Stomach (tissue), 8 donors: ENCODE measurements at regions not wholly inside any gene's neighbourhood (a gene's known extent, or its start where the extent isn't known, plus 50 kb on each side); places are given as distances from the start of the nearest gene placed in this dataset.

Experiments
- DNase-seq, 2 donors: peaks; one replicate each; pipeline versions ENCODE4 v3.0.0 to v3.0.0-alpha.2; 2013 to 2019
- H3K27ac ChIP-seq, 5 donors: fragments of 200-600 bp in 4 of 5; sonication (generic) in 4 of 5; one replicate each; pipeline ENCODE4 v1.5.1; 2013 to 2019; ENCODE audit warnings: mild to moderate bottlenecking in 1 of 5, moderate library complexity in 1 of 5
- H3K27me3 ChIP-seq, 3 donors: fragments of 200-600 bp; sonication (generic); one replicate each; pipeline ENCODE4 v1.5.1; 2017 to 2019; ENCODE audit warnings: mixed run types in 1 of 3
- H3K36me3 ChIP-seq, 4 donors: fragments of 200-600 bp; sonication (generic); 1 replicate in 3 of 4; 2 replicates in 1 of 4; pipeline ENCODE4 v1.5.1; 2016 to 2019
- H3K4me1 ChIP-seq, 4 donors: fragments of 200-600 bp; sonication (generic); one replicate each; pipeline ENCODE4 v1.5.1; 2016 to 2019
- H3K4me3 ChIP-seq, 4 donors: fragments of 200-600 bp; sonication (generic) in 3 of 4; one replicate each; pipeline ENCODE4 v1.5.1; 2016 to 2019; ENCODE audit warnings: mild to moderate bottlenecking in 1 of 4
- H3K9me3 ChIP-seq, 4 donors: fragments of 200-600 bp; sonication (generic); one replicate each; pipeline ENCODE4 v1.5.1; 2016 to 2019
- EP300 ChIP-seq: sonication (generic); formaldehyde crosslinking; IDR thresholded peaks from one replicate; pipeline ENCODE4 v1.6.1; 2017; ENCODE audit warnings: antibody characterized with exemption
- POLR2A ChIP-seq, 4 donors: fragments of 450-650 bp; IDR thresholded peaks; one replicate each; pipeline ENCODE4 v1.6.1; 2016; ENCODE audit warnings: antibody characterized with exemption in 4 of 4, control low read depth in 2 of 4, mild to moderate bottlenecking in 1 of 4, moderate library complexity in 1 of 4
- POLR2AphosphoS5 ChIP-seq, 3 donors: sonication (generic); formaldehyde crosslinking; IDR thresholded peaks; one replicate each; pipeline ENCODE4 v1.6.1; 2016; ENCODE audit warnings: antibody characterized with exemption in 3 of 3
- WGBS, 5 donors: extraction: QIAGEN DNeasy Blood & Tissue Kit in 3 of 5; methylation state at CpG; one replicate each; pipeline versions ENCODE4 v1.1.5 to v1.1.7; 2013 to 2018; 5-methylcytosine and 5-hydroxymethylcytosine counted together
- intact Hi-C: fragments of 100-400 bp; cut with DNase I; formaldehyde crosslinking; loops from one replicate; pipeline ENCODE4 v1.15.1; 2023; ENCODE audit warnings: low total_unique reads
- TF ChIP-seq, protein P1 (sequence below), 7 experiments: fragments of 450-650 bp in 4 of 7; fragments of 200-600 bp in 3 of 7; sonication (generic) in 3 of 7; IDR thresholded peaks; one replicate each; pipeline ENCODE4 v1.5.1; 2016 to 2019; ENCODE audit warnings: antibody characterized with exemption in 7 of 7, control low read depth in 2 of 7, mild to moderate bottlenecking in 1 of 7
- donor health status: healthy with polysubstance abuse.
- donor health status: Bipolar disorder and iron deficiency.
- donor health status: healthy.

DNA sequence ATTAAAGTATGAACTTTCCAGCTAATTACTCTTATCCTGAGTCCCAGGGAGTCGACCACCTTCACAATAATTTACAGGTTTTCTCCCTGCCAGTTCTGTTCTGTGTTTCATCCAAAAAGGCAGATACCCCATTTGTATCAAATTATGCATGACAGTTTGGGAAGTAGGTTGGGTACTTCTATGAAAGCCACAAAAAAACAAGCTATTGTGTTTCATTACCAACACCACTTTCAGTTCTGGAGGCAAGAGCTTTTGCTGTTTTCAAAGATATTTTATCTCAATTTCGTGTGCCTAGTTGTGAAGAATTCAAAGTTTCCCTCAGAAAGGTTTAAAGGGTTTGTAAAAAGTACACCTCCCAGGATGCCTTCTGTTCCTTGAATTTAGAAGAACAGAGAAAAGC, 557.4 kb downstream of the FLRT2 start:
- Histone ChIP-seq H3K9me3 (peaks cover 0 to 2% (median under 1%) of the 10 kb centered on the region in 4 donors), H3K27me3 (no peaks in the 10 kb centered on the region), H3K4me1 (no peaks in the 10 kb centered on the region), H3K27ac (no peak overlapping the region), H3K4me3 (no peak overlapping the region), H3K36me3 (no peaks in the 10 kb centered on the region)
- TF ChIP-seq POLR2AphosphoS5 (IDR thresholded peaks at IDR 0.05) (no peak), POLR2A (IDR thresholded peaks at IDR 0.05) (no peak), EP300 (no peak)
- TF ChIP-seq, protein P1, sequence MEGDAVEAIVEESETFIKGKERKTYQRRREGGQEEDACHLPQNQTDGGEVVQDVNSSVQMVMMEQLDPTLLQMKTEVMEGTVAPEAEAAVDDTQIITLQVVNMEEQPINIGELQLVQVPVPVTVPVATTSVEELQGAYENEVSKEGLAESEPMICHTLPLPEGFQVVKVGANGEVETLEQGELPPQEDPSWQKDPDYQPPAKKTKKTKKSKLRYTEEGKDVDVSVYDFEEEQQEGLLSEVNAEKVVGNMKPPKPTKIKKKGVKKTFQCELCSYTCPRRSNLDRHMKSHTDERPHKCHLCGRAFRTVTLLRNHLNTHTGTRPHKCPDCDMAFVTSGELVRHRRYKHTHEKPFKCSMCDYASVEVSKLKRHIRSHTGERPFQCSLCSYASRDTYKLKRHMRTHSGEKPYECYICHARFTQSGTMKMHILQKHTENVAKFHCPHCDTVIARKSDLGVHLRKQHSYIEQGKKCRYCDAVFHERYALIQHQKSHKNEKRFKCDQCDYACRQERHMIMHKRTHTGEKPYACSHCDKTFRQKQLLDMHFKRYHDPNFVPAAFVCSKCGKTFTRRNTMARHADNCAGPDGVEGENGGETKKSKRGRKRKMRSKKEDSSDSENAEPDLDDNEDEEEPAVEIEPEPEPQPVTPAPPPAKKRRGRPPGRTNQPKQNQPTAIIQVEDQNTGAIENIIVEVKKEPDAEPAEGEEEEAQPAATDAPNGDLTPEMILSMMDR (IDR thresholded peaks at IDR 0.05): no peak
- DNase-seq: no peak
- intact Hi-C loops: no loop called here
- WGBS, 5 donors: 30 to 34% (median 33%) methylated on average over 2 of the region's 2 CpGs

DNA sequence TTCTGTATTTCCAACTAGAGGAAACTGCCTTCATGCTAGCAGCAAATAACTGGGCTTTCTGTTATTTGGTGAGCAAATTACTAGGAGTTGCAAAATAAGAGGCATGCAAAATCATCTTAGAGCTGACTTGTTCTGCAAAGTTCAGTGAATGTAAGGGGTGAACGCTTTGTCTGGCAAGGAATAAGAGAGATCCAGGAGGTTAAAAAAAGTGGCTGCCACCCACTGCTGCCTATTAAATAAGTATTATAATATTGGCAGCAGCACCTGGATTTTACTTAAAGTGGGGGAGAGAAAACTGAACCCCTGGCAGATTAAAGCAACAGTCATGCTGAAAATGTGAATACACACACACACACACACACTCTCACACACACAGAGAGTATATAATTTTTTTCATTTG, 557.0 kb downstream of the FLRT2 start:
- Histone ChIP-seq H3K27me3 (no peaks in the 10 kb centered on the region), H3K4me1 (no peaks in the 10 kb centered on the region), H3K27ac (no peak overlapping the region), H3K4me3 (no peak overlapping the region), H3K36me3 (no peaks in the 10 kb centered on the region), H3K9me3 (peaks cover 0 to 6% (median 1%) of the 10 kb centered on the region in 4 donors)
- 30 to 79% (median 64%) methylated on average over 1 of the region's 1 CpG for WGBS, 5 donors
- intact Hi-C loops: no loop called here
- DNase-seq: no peak
- no peak for TF ChIP-seq POLR2A (IDR thresholded peaks at IDR 0.05)
- no peak for TF ChIP-seq POLR2AphosphoS5 (IDR thresholded peaks at IDR 0.05)
- no peak for TF ChIP-seq EP300
- TF ChIP-seq, protein P1 (IDR thresholded peaks at IDR 0.05): no peak

DNA sequence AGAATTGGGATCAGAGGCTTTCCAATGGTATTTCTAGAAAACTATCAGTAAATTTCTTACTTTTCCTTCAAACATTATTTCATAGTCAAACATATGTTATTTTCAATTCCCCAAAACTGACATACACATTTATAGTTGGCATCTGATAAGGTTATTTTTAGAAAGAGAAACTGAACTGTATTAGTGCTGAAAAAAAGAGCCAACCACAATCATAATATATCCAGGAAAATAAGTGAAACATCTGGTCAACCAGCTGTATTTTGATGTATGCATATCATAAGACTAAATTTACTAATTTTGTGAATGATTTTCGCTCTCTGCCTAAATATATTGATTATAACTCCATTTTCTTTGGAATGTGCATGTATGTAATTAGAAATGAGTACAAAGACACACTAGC, 554.2 kb downstream of the FLRT2 start:
- Histone ChIP-seq H3K27ac (no peak overlapping the region), H3K27me3 (no peaks in the 10 kb centered on the region), H3K4me3 (no peak overlapping the region), H3K4me1 (no peaks in the 10 kb centered on the region), H3K36me3 (no peaks in the 10 kb centered on the region), H3K9me3 (peaks cover 0 to 6% (median 0%) of the 10 kb centered on the region in 4 donors)
- no peak for DNase-seq
- TF ChIP-seq POLR2A (IDR thresholded peaks at IDR 0.05) (no peak), EP300 (no peak), POLR2AphosphoS5 (IDR thresholded peaks at IDR 0.05) (no peak)
- TF ChIP-seq, protein P1 (IDR thresholded peaks at IDR 0.05): no peak
- 61 to 67% (median 64%) methylated on average over 1 of the region's 1 CpG for WGBS, 5 donors
- intact Hi-C loops: no loop called here

DNA sequence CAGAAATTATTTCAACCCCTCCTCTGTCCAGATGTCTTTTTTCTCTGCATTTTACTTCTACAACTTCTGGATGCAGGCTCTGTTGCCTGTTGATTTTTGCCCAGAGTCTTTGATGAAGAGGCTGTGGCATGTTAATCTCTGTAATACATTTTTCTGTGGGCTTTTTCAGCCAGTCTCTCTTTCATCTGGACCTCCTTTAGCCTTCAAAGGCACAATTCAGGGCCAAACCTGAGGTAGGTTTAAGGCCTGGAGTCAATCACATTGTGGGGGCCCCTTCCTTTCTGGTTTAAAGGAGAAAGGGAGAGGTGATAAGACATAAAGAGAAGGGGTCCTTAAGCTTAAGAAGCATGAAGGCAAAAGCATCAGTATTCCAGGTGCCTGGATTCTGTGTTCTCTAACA, 553.7 kb downstream of the FLRT2 start:
- Histone ChIP-seq H3K27me3 (no peaks in the 10 kb centered on the region), H3K4me3 (no peak overlapping the region), H3K36me3 (no peaks in the 10 kb centered on the region), H3K27ac (no peak overlapping the region), H3K4me1 (no peaks in the 10 kb centered on the region), H3K9me3 (peaks cover 0 to 6% (median 0%) of the 10 kb centered on the region in 4 donors)
- TF ChIP-seq POLR2A (IDR thresholded peaks at IDR 0.05) (no peak), POLR2AphosphoS5 (IDR thresholded peaks at IDR 0.05) (no peak), EP300 (no peak)
- TF ChIP-seq, protein P1 (IDR thresholded peaks at IDR 0.05): no peak
- DNase-seq: no peak
- intact Hi-C loops: no loop called here
